SK-N-SH (cell line): ENCODE measurements at regions not wholly inside any gene's neighbourhood (a gene's known extent, or its start where the extent isn't known, plus 50 kb on each side); places are given as distances from the start of the nearest gene placed in this dataset.

ENCODE experiments used
- CTCF ChIA-PET: fragments of 300-600, 350-600 bp; formaldehyde crosslinking; extraction: SDS; loops from one replicate; lab custom pipeline; 2021; lab: Yijun Ruan, JAX
- POLR2A ChIA-PET: fragments of 350-600 bp; sonication (Branson Sonifier 250); formaldehyde crosslinking; extraction: SDS; loops from one replicate; lab custom pipeline; 2020; ENCODE audit warnings: antibody characterized with exemption, inconsistent platforms; lab: Yijun Ruan, JAX
- DNase-seq: peaks from one replicate; pipeline ENCODE4 v3.0.0; 2012
- H2AFZ ChIP-seq: fragments of 200-600 bp; sonication (generic); 2 replicates; pipeline ENCODE4 v1.8.1; 2016; ENCODE audit warnings: antibody characterized with exemption, mild to moderate bottlenecking, low read depth
- H3F3A ChIP-seq: fragments of 200-600 bp; sonication (generic); replicated peaks from 2 replicates; pipeline ENCODE3; 2016; ENCODE audit warnings: antibody characterized with exemption, mild to moderate bottlenecking; ENCODE audit not compliant: insufficient read depth
- H3K27ac ChIP-seq, 2 experiments: fragments of 200-500 bp in 1 of 2; fragments of 200-600 bp in 1 of 2; sonication (Bioruptor generic) in 1 of 2; sonication (generic), shearing (Covaris generic) in 1 of 2; 2 replicates each; pipeline versions ENCODE4 v1.5.1 to v1.6.1; 2014 to 2016; ENCODE audit warnings: low read depth in 2 of 2, inconsistent platforms in 1 of 2, low read length in 1 of 2, mild to moderate bottlenecking in 1 of 2, mixed read lengths in 1 of 2
- H3K27me3 ChIP-seq: fragments of 200-600 bp; sonication (generic), shearing (Covaris generic); 2 replicates; pipeline ENCODE4 v1.6.1; 2016; ENCODE audit warnings: mixed run types; ENCODE audit not compliant: insufficient read depth
- H3K36me3 ChIP-seq, 2 experiments: fragments of 200-500 bp in 1 of 2; fragments of 200-600 bp in 1 of 2; sonication (Bioruptor generic) in 1 of 2; sonication (generic) in 1 of 2; replicated peaks in 1 of 2; 2 replicates each; pipeline versions ENCODE3 to v1.5.1; 2014 to 2016; ENCODE audit warnings: low read length in 1 of 2, mild to moderate bottlenecking in 1 of 2; ENCODE audit not compliant: insufficient read depth in 2 of 2, control insufficient read depth in 1 of 2
- H3K4me1 ChIP-seq, 2 experiments: fragments of 200-500 bp in 1 of 2; fragments of 200-600 bp in 1 of 2; sonication (Bioruptor generic) in 1 of 2; sonication (generic), shearing (Covaris generic) in 1 of 2; 2 replicates each; pipeline versions ENCODE4 v1.5.1 to v1.6.1; 2014 to 2016; ENCODE audit warnings: low read depth in 1 of 2, low read length in 1 of 2, mixed run types in 1 of 2; ENCODE audit not compliant: insufficient read depth in 2 of 2, control insufficient read depth in 1 of 2
- H3K4me2 ChIP-seq: fragments of 200-600 bp; sonication (generic), shearing (Covaris generic); 2 replicates; pipeline ENCODE4 v1.6.1; 2017; ENCODE audit warnings: mixed run types
- H3K4me3 ChIP-seq, 2 experiments: fragments of 200-500 bp in 1 of 2; fragments of 200-600 bp in 1 of 2; sonication (Bioruptor generic) in 1 of 2; sonication (generic), shearing (Covaris generic) in 1 of 2; 2 replicates each; pipeline versions ENCODE4 v1.5.1 to v1.8.1; 2014 to 2016; ENCODE audit warnings: low read depth in 2 of 2, inconsistent platforms in 1 of 2, low read length in 1 of 2, mild to moderate bottlenecking in 1 of 2, mixed read lengths in 1 of 2, moderate library complexity in 1 of 2
- H3K79me2 ChIP-seq: fragments of 200-600 bp; sonication (generic); 2 replicates; pipeline ENCODE4 v1.8.1; 2017; ENCODE audit warnings: mild to moderate bottlenecking; ENCODE audit not compliant: insufficient read depth
- H3K9ac ChIP-seq: fragments of 200-600 bp; sonication (generic); 2 replicates; pipeline ENCODE4 v1.6.1; 2017; ENCODE audit warnings: mixed run types
- H3K9me2 ChIP-seq: fragments of 200-600 bp; sonication (generic); 2 replicates; pipeline ENCODE4 v1.6.1; 2017; ENCODE audit warnings: mixed run types
- H3K9me3 ChIP-seq: fragments of 200-600 bp; sonication (generic); 2 replicates; pipeline ENCODE4 v1.6.1; 2017; ENCODE audit warnings: mixed run types, mild to moderate bottlenecking, moderate library complexity
- H4K20me1 ChIP-seq: fragments of 200-600 bp; sonication (generic); 2 replicates; pipeline ENCODE4 v1.6.1; 2017; ENCODE audit warnings: mild to moderate bottlenecking, mixed run types; ENCODE audit not compliant: insufficient read depth
- CHD2 ChIP-seq: fragments of 150-350 bp; IDR thresholded peaks from 2 replicates; pipeline ENCODE4 v1.6.1; 2018; ENCODE audit warnings: low read length; ENCODE audit not compliant: partially characterized antibody
- CTCF ChIP-seq: fragments of 200-600 bp; sonication (generic); IDR thresholded peaks from 2 replicates; pipeline ENCODE4 v1.6.1; 2017; ENCODE audit warnings: antibody characterized with exemption, mild to moderate bottlenecking, moderate library complexity
- EP300 ChIP-seq, 2 experiments: IDR thresholded peaks; 2 replicates each; pipeline versions ENCODE4 v1.4.0 to v1.6.1; 2012; ENCODE audit warnings: borderline replicate concordance in 1 of 2, low read depth in 1 of 2, low read length in 1 of 2
- FOSL2 ChIP-seq: IDR thresholded peaks from 2 replicates; pipeline ENCODE4 v1.4.0; 2012; ENCODE audit warnings: low read depth, mild to moderate bottlenecking, moderate library complexity, borderline replicate concordance
- FOXJ3 ChIP-seq: sonication (generic); formaldehyde crosslinking; IDR thresholded peaks from 2 replicates; pipeline ENCODE4 v1.5.1; 2020; ENCODE audit warnings: mild to moderate bottlenecking, missing genetic modification reagents
- GABPA ChIP-seq: IDR thresholded peaks from 2 replicates; pipeline ENCODE4 v1.4.0; 2012; ENCODE audit warnings: low read depth, mild to moderate bottlenecking
- IRF3 ChIP-seq: fragments of 150-350 bp; IDR thresholded peaks from 2 replicates; pipeline ENCODE4 v1.6.1; 2016; ENCODE audit warnings: mild to moderate bottlenecking, low read depth, low read length
- JUND ChIP-seq: IDR thresholded peaks from 2 replicates; pipeline ENCODE4 v1.4.0; 2012
- MEF2A ChIP-seq: IDR thresholded peaks from 2 replicates; pipeline ENCODE4 v1.4.0; 2012; ENCODE audit warnings: low read depth, borderline replicate concordance
- MXI1 ChIP-seq: IDR thresholded peaks from 2 replicates; pipeline ENCODE4 v1.6.1; 2012; ENCODE audit warnings: mild to moderate bottlenecking, low read depth, low read length, improper control_type of control experiment
- NRF1 ChIP-seq: IDR thresholded peaks from 2 replicates; pipeline ENCODE4 v1.6.1; 2012; ENCODE audit warnings: low read depth, mild to moderate bottlenecking, low read length
- RAD21 ChIP-seq: IDR thresholded peaks from 2 replicates; pipeline ENCODE4 v1.6.1; 2012; ENCODE audit warnings: mild to moderate bottlenecking, low read length
- RCOR1 ChIP-seq: fragments of 150-350 bp; IDR thresholded peaks from 2 replicates; pipeline ENCODE4 v1.6.1; 2017; ENCODE audit warnings: antibody characterized with exemption, low read length
- REST ChIP-seq: IDR thresholded peaks from 2 replicates; pipeline ENCODE4 v1.6.1; 2012; ENCODE audit warnings: mild to moderate bottlenecking, low read depth, low read length, moderate library complexity
- RXRA ChIP-seq: IDR thresholded peaks from 2 replicates; pipeline ENCODE4 v1.4.0; 2012; ENCODE audit warnings: low read depth, mild to moderate bottlenecking, borderline replicate concordance
- TAF1 ChIP-seq: IDR thresholded peaks from 2 replicates; pipeline ENCODE4 v1.6.1; 2012; ENCODE audit warnings: low read depth, mild to moderate bottlenecking, low read length, moderate library complexity, borderline replicate concordance
- YY1 ChIP-seq: IDR thresholded peaks from 2 replicates; pipeline ENCODE4 v1.4.0; 2012; ENCODE audit warnings: low read depth, mild to moderate bottlenecking
- ZBTB33 ChIP-seq: IDR thresholded peaks from 2 replicates; pipeline ENCODE4 v1.4.0; 2012; ENCODE audit warnings: low read depth, borderline replicate concordance
- WGBS: methylation state at CpG from one replicate; pipeline ENCODE4 v1.1.6; 2017; ENCODE audit warnings: low lambda C conversion rate; 5-methylcytosine and 5-hydroxymethylcytosine counted together

- Histone ChIP-seq H3K4me2 (no peak overlapping the region), H3K27me3 (no peaks in the 10 kb centered on the region), H3K9me3 (no peaks in the 10 kb centered on the region), H3F3A (no peaks in the 10 kb centered on the region), H3K36me3 (no peaks in the 10 kb centered on the region), H3K4me1 (peaks cover 0 to 5% of the 10 kb centered on the region in 2 experiments; a peak in 2 of 4 replicates), H2AFZ (no peak overlapping the region), H3K9ac (no peak overlapping the region), H3K79me2 (no peaks in the 10 kb centered on the region), H3K9me2 (0 out of 2 replicates have a peak, but pooled peaks cover under 1% of the 10 kb centered on the region), H4K20me1 (no peaks in the 10 kb centered on the region), H3K4me3 (no peak overlapping the region), H3K27ac (no peak overlapping the region)
- TF ChIP-seq TAF1 (no peak), RAD21 (no peak), FOXJ3 (CRISPR knock-in tag) (no peak), YY1 (no peak), ZBTB33 (no peak), CTCF (no peak), NRF1 (no peak), REST (no peak), RXRA (no peak), EP300 (IDR thresholded peaks at IDR 0.05; ENCODE audit: borderline replicate concordance in 1 of 2, low read depth in 1 of 2, low read length in 1 of 2) (no peak), RCOR1 (no peak), FOSL2 (no peak), GABPA (no peak), CHD2 (no peak), MXI1 (no peak), MEF2A (no peak), JUND (no peak), IRF3 (no peak)
- WGBS, result 70% methylated on average over 3 of the region's 3 CpGs
- no peak for DNase-seq
- ChIA-PET POLR2A (no interaction called here), CTCF (interaction anchor here (2.1 to 2.5 kb wide), 2 partner anchors 11 to 13 kb away, joined by 5 to 12 read pairs; no protein-coding TSS in a partner anchor)
These were observed 61.7 kb upstream of the DTNA start for GRCh38 chr18:34648269-34648985.
